Renal pelvis (tissue), 1 donor: ENCODE measurements at regions not wholly inside any gene's neighbourhood (a gene's known extent, or its start where the extent isn't known, plus 50 kb on each side); places are given as distances from the start of the nearest gene placed in this dataset.
A peak's percentile ranks its signal among the peaks of the same experiment; 100 is the strongest.

Experiments used
- DNase-seq: peaks from one replicate; pipeline ENCODE4 v3.0.0-alpha.2; 2013

GRCh38 chr9:89554307-89555035, 50.3 kb upstream of the GADD45G start:
- no peak for DNase-seq

- no peak for DNase-seq
Measured at GRCh38 chr9:89553451-89554010, 51.3 kb upstream of the GADD45G start.

- peak; percentile 24 for DNase-seq
Measured at GRCh38 chr9:89550346-89550927, 52.5 kb upstream of the SEMA4D start.

GRCh38 chr9:89549031-89549644, 51.2 kb upstream of the SEMA4D start:
- DNase-seq = peak; percentile 62

GRCh38 chr9:89548071-89548638, 50.2 kb upstream of the SEMA4D start:
- DNase-seq = no peak
